Dermis blood vessel endothelial cell (primary cell): ENCODE measurements at regions not wholly inside any gene's neighbourhood (a gene's known extent, or its start where the extent isn't known, plus 50 kb on each side); places are given as distances from the start of the nearest gene placed in this dataset.

ENCODE experiments used
- DNase-seq: peaks from one replicate; pipeline ENCODE4 v3.0.0; 2010

GRCh38 chr5:58246461-58246944, 213.4 kb downstream of the PLK2 start:
- peak; percentile 64 for DNase-seq

- peak; percentile 88 for DNase-seq
Measured at GRCh38 chr5:58245476-58245840, 214.4 kb downstream of the PLK2 start.

GRCh38 chr5:58244819-58245475, 214.9 kb downstream of the PLK2 start:
- DNase-seq = peak; percentile 72

- DNase-seq = peak; percentile 99
Measured at GRCh38 chr5:58241389-58241788, 218.5 kb downstream of the PLK2 start.

- DNase-seq = peak; percentile 90
Measured at GRCh38 chr5:58240322-58240721, 219.6 kb downstream of the PLK2 start.

- peak; percentile 57 for DNase-seq
Measured at GRCh38 chr5:58239731-58240130, 220.2 kb downstream of the PLK2 start.

GRCh38 chr5:58239045-58239444, 220.8 kb downstream of the PLK2 start:
- DNase-seq = no peak

GRCh38 chr5:58236498-58236897, 223.4 kb downstream of the PLK2 start:
- DNase-seq = no peak

- no peak for DNase-seq
Measured at GRCh38 chr5:58235299-58235698, 224.6 kb downstream of the PLK2 start.

- DNase-seq = no peak
Measured at GRCh38 chr5:58232130-58232529, 227.8 kb downstream of the PLK2 start.

- DNase-seq = no peak
Measured at GRCh38 chr5:58231041-58231440, 228.8 kb downstream of the PLK2 start.

GRCh38 chr5:58228896-58229295, 231.0 kb downstream of the PLK2 start:
- no peak for DNase-seq

GRCh38 chr5:58227858-58228257, 232.0 kb downstream of the PLK2 start:
- DNase-seq = no peak

GRCh38 chr5:58224661-58225060, 235.2 kb downstream of the PLK2 start:
- DNase-seq = no peak

- no peak for DNase-seq
Measured at GRCh38 chr5:58224221-58224620, 235.7 kb downstream of the PLK2 start.

GRCh38 chr5:58215364-58215763, 244.5 kb downstream of the PLK2 start:
- DNase-seq = no peak

- DNase-seq = no peak
Measured at GRCh38 chr5:58211441-58211840, 248.4 kb downstream of the PLK2 start.

- no peak for DNase-seq
Measured at GRCh38 chr5:58208674-58209073, 251.2 kb downstream of the PLK2 start.

GRCh38 chr5:58207076-58207475, 252.8 kb downstream of the PLK2 start:
- DNase-seq = no peak

GRCh38 chr5:58204966-58205365, 254.9 kb downstream of the PLK2 start:
- DNase-seq = no peak

- DNase-seq = no peak
Measured at GRCh38 chr5:58202941-58203444, 256.9 kb downstream of the PLK2 start.

- no peak for DNase-seq
Measured at GRCh38 chr5:58201922-58202648, 257.8 kb downstream of the PLK2 start.

- DNase-seq = no peak
Measured at GRCh38 chr5:58200451-58200850, 259.4 kb downstream of the PLK2 start.

GRCh38 chr5:58199087-58199486, 260.8 kb downstream of the PLK2 start:
- DNase-seq = no peak
